CD4-positive, CD25-positive, alpha-beta regulatory T cell (primary cell): ENCODE measurements at regions not wholly inside any gene's neighbourhood (a gene's known extent, or its start where the extent isn't known, plus 50 kb on each side); places are given as distances from the start of the nearest gene placed in this dataset.

ENCODE experiments used
- ATAC-seq, 2 donors: fragments of 150-1000 bp; cut with Tn5 transposase; one replicate each; pipeline ENCODE4 v1.10.0; 2021; ENCODE audit warnings: low read depth in 2 of 2, moderate number of reproducible peaks in 2 of 2, moderate library complexity in 1 of 2
- DNase-seq, 3 donors: peaks; one replicate each; pipeline versions ENCODE4 v3.0.0 to v3.0.0-alpha.2; 2012 to 2022; ENCODE audit warnings: mixed read lengths in 1 of 3
- H3K27ac ChIP-seq: one replicate; pipeline ENCODE4 v1.7.0; 2013; ENCODE audit warnings: mild to moderate bottlenecking, low read length; ENCODE audit not compliant: insufficient read depth, poor library complexity, severe bottlenecking
- H3K27me3 ChIP-seq: one replicate; pipeline ENCODE4 v1.7.0; 2013; ENCODE audit warnings: low read length; ENCODE audit not compliant: control insufficient read depth, insufficient read depth
- H3K36me3 ChIP-seq: one replicate; pipeline ENCODE4 v1.7.0; 2013; ENCODE audit warnings: mild to moderate bottlenecking, low read length, moderate library complexity; ENCODE audit not compliant: control insufficient read depth, insufficient read depth
- H3K4me1 ChIP-seq: 2 replicates; pipeline ENCODE4 v1.7.0; 2013; ENCODE audit warnings: mild to moderate bottlenecking, low read length; ENCODE audit not compliant: insufficient read depth, control insufficient read depth, poor library complexity, severe bottlenecking
- H3K4me3 ChIP-seq: one replicate; pipeline ENCODE4 v1.7.0; 2013; ENCODE audit warnings: low read depth, mild to moderate bottlenecking, low read length, moderate library complexity
- H3K9me3 ChIP-seq, 2 experiments: 1 replicate in 1 of 2; 2 replicates in 1 of 2; pipeline ENCODE4 v1.7.0; 2013; ENCODE audit warnings: low read length in 2 of 2, mild to moderate bottlenecking in 1 of 2, moderate library complexity in 1 of 2; ENCODE audit not compliant: control insufficient read depth in 2 of 2
- H3K27ac Mint-ChIP-seq, 3 donors: one replicate each; pipeline ENCODE4 v1.8.0; 2020 to 2022; ENCODE audit warnings: mild to moderate bottlenecking in 3 of 3, mixed read lengths in 3 of 3, moderate library complexity in 2 of 3
- H3K27me3 Mint-ChIP-seq: one replicate; pipeline ENCODE4 v1.8.0; 2022; ENCODE audit warnings: mild to moderate bottlenecking, mixed read lengths
- H3K36me3 Mint-ChIP-seq: one replicate; pipeline ENCODE4 v1.8.0; 2020; ENCODE audit warnings: mixed read lengths
- H3K4me1 Mint-ChIP-seq, 4 donors: one replicate each; pipeline ENCODE4 v1.8.0; 2020 to 2022; ENCODE audit warnings: mixed read lengths in 4 of 4, mild to moderate bottlenecking in 1 of 4
- H3K4me3 Mint-ChIP-seq, 4 donors: one replicate each; pipeline ENCODE4 v1.8.0; 2020 to 2022; ENCODE audit warnings: mild to moderate bottlenecking in 4 of 4, mixed read lengths in 4 of 4, moderate library complexity in 3 of 4
- H3K9me3 Mint-ChIP-seq, 7 donors: one replicate each; pipeline ENCODE4 v1.8.0; 2020 to 2022; ENCODE audit warnings: mixed read lengths in 7 of 7, mild to moderate bottlenecking in 3 of 7, moderate library complexity in 2 of 7

DNA sequence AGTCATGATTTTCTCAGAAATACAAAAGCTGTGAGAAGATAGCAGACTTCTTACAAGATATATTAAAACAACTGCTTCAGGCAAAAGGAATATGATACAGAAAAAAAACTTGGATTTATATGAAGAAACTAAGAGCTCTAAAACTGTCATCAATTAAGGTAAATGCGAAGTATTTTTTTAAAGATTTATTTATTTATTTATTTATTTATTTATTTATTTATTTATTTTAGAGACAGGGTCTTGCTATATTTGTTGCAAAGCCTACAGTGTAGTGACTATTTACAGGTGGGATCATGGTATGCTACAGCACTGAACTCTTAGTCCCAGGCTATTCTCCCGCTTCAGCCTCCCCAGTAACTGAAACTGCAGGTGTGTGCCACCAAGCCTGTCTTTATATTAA is 274.3 kb upstream of the BCHE start:
- Mint-ChIP-seq H3K27ac (no peak overlapping the region), H3K4me1 (no peaks in the 10 kb centered on the region), H3K27me3 (no peaks in the 10 kb centered on the region), H3K4me3 (no peak overlapping the region), H3K9me3 (peaks cover 0 to 21% (median 5%) of the 10 kb centered on the region in 7 donors), H3K36me3 (no peaks in the 10 kb centered on the region)
- no peak for ATAC-seq
- no peaks in the 10 kb centered on the region for H3K4me1 ChIP-seq
- no peak overlapping the region for H3K4me3 ChIP-seq
- H3K27me3 ChIP-seq = no peaks in the 10 kb centered on the region
- no peaks in the 10 kb centered on the region for H3K36me3 ChIP-seq
- H3K9me3 ChIP-seq = peaks cover 0 to 3% of the 10 kb centered on the region in 2 experiments
- no peak overlapping the region for H3K27ac ChIP-seq
- no peak for DNase-seq

DNA sequence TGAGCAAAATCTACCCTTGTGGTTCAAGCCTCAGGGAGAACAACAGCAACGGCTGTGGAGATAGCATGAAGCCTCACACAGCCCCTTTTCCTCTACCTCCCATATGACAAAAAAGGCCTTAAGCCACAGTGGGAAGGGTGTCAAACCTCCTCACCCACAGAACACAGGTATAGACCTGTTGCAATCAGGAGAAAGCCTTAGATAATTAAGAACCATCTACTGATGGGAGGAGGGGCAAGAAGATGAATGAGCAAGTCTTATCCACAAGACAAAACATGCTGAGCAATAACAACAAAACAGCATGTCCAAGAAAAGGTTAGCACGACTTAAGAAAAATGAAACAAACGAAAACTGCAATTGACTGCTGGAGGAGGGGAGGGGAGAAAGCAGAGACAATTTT is 272.9 kb upstream of the BCHE start:
- H3K27ac Mint-ChIP-seq = no peak overlapping the region
- H3K27ac ChIP-seq = no peak overlapping the region
- no peaks in the 10 kb centered on the region for H3K27me3 ChIP-seq
- no peaks in the 10 kb centered on the region for H3K4me1 ChIP-seq
- ATAC-seq (no peak), DNase-seq (no peak)
- H3K9me3 Mint-ChIP-seq = peaks cover 0 to 21% (median 5%) of the 10 kb centered on the region in 7 donors
- H3K4me3 ChIP-seq = no peak overlapping the region
- no peaks in the 10 kb centered on the region for H3K36me3 Mint-ChIP-seq
- H3K4me3 Mint-ChIP-seq = no peak overlapping the region
- H3K9me3 ChIP-seq = peaks cover 0 to 3% of the 10 kb centered on the region in 2 experiments
- H3K36me3 ChIP-seq = no peaks in the 10 kb centered on the region
- no peaks in the 10 kb centered on the region for H3K4me1 Mint-ChIP-seq
- no peaks in the 10 kb centered on the region for H3K27me3 Mint-ChIP-seq

DNA sequence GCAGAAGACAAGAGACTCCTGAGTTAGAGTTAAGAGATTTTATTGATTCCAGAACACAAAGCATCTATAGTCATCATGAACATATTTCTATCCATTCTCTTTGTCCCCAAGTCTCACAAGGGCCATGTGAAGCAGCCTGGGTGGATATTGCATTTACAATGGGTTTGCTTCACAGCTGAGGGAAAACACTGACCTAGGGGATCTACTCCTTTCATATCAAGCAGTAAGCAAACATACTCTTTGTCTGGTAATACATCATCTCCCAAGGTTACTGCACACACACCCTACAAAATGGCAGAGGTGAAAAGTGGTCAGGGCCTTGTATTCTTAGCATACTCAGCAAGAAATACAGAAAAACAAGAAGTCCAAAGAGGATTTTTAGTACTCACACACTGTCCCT is 267.7 kb upstream of the BCHE start:
- no peaks in the 10 kb centered on the region for H3K36me3 Mint-ChIP-seq
- Histone ChIP-seq H3K27ac (no peak overlapping the region), H3K36me3 (no peaks in the 10 kb centered on the region), H3K27me3 (no peaks in the 10 kb centered on the region), H3K4me3 (no peak overlapping the region), H3K4me1 (no peaks in the 10 kb centered on the region), H3K9me3 (peaks cover 0 to under 1% of the 10 kb centered on the region in 2 experiments)
- no peak for DNase-seq
- peaks cover 0 to 19% (median 3%) of the 10 kb centered on the region in 7 donors for H3K9me3 Mint-ChIP-seq
- no peak overlapping the region for H3K4me3 Mint-ChIP-seq
- no peak for ATAC-seq
- no peaks in the 10 kb centered on the region for H3K27me3 Mint-ChIP-seq
- no peaks in the 10 kb centered on the region for H3K4me1 Mint-ChIP-seq
- no peak overlapping the region for H3K27ac Mint-ChIP-seq

DNA sequence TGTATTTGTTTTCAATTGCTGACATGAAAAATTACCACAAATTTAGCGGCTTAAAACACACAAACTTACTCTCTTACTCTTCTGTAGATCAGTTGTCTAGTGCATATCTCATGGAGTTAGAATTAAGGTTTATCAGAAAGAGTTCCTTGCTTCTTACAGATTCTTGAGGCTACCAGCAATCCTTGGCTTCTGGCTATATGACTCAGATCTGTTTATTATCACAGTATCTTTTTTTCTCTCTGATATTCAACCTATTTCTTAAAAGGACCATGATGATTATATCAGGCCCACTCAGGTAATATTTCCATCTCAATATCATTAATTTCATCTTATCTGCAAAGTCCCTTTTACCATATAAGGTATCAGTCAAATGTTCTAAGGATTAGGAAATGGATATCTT is 263.5 kb upstream of the BCHE start:
- Mint-ChIP-seq H3K36me3 (no peaks in the 10 kb centered on the region), H3K27me3 (no peaks in the 10 kb centered on the region), H3K4me3 (no peak overlapping the region), H3K27ac (no peak overlapping the region), H3K4me1 (no peaks in the 10 kb centered on the region), H3K9me3 (peaks cover 0 to 24% (median 4%) of the 10 kb centered on the region in 7 donors)
- Histone ChIP-seq H3K27ac (no peak overlapping the region), H3K4me3 (no peak overlapping the region), H3K4me1 (no peaks in the 10 kb centered on the region), H3K9me3 (no peaks in the 10 kb centered on the region), H3K27me3 (no peaks in the 10 kb centered on the region), H3K36me3 (no peaks in the 10 kb centered on the region)
- DNase-seq = no peak
- ATAC-seq = no peak

DNA sequence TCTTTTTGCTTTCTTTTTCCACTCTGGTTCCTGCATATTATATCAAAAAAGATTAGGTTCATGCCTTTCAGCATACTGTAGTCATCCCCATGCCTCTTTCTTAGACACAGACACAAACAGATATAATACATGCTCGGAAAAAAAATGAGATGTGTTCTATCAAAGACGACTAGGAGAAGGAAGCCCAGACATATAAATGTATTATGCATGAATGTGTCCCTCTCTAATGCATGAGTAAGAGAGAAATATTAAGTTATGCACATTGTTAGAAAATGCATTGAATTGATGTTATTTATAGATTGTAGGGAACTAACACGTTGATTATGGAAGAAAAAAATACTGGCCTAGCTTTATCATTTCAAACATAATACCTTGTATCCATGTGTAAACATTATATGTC is 252.4 kb upstream of the BCHE start:
- Histone ChIP-seq H3K27ac (no peak overlapping the region), H3K4me1 (no peaks in the 10 kb centered on the region), H3K27me3 (no peaks in the 10 kb centered on the region), H3K9me3 (peaks cover 0 to 4% of the 10 kb centered on the region in 2 experiments), H3K4me3 (no peak overlapping the region), H3K36me3 (no peaks in the 10 kb centered on the region)
- Mint-ChIP-seq H3K4me1 (no peaks in the 10 kb centered on the region), H3K27me3 (no peaks in the 10 kb centered on the region), H3K27ac (no peak overlapping the region), H3K9me3 (peaks cover 0 to 10% (median 4%) of the 10 kb centered on the region in 7 donors), H3K4me3 (no peak overlapping the region), H3K36me3 (no peaks in the 10 kb centered on the region)
- ATAC-seq = no peak
- DNase-seq = no peak

DNA sequence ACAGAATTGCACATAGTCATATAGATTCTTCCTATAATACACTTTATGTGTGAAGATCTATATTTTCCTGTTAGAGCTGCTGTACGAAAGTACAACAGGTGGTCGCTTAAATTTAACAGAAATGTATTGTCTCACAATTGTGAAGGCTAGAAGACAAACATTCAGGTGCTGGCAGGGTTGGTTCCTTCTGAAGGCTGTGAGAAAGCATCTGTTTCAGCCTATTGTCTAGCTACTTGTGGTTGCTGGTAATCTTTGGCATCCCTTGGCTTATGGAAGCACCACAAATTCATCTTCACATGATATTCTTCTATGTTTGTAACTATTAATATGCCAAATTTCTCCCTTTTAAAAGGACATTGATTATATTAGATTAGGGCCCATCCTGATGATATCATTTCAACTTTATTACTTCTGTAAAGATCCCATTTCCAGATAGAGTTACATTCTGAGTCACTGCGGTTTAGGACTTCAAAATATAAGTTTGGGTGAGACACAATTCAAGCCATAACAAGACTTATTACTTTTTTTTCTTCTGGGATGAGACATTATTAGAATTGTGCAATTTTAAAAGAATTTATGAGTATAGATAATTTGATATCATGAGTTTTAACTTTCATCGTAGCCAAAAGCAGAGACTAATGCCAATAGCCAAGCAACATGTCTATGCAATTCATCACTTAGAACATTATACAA is 248.1 kb upstream of the BCHE start:
- no peak overlapping the region for H3K27ac Mint-ChIP-seq
- no peak for DNase-seq
- no peaks in the 10 kb centered on the region for H3K4me1 Mint-ChIP-seq
- no peaks in the 10 kb centered on the region for H3K36me3 ChIP-seq
- no peaks in the 10 kb centered on the region for H3K27me3 ChIP-seq
- no peaks in the 10 kb centered on the region for H3K4me1 ChIP-seq
- no peak overlapping the region for H3K4me3 ChIP-seq
- H3K27me3 Mint-ChIP-seq = no peaks in the 10 kb centered on the region
- H3K9me3 ChIP-seq = peaks cover 0 to 4% of the 10 kb centered on the region in 2 experiments
- no peak for ATAC-seq
- no peaks in the 10 kb centered on the region for H3K36me3 Mint-ChIP-seq
- H3K27ac ChIP-seq = no peak overlapping the region
- peak overlapping the region in 1 of 4 donors; percentile 21 for H3K4me3 Mint-ChIP-seq
- peaks cover 0 to 10% (median 3%) of the 10 kb centered on the region in 7 donors for H3K9me3 Mint-ChIP-seq

DNA sequence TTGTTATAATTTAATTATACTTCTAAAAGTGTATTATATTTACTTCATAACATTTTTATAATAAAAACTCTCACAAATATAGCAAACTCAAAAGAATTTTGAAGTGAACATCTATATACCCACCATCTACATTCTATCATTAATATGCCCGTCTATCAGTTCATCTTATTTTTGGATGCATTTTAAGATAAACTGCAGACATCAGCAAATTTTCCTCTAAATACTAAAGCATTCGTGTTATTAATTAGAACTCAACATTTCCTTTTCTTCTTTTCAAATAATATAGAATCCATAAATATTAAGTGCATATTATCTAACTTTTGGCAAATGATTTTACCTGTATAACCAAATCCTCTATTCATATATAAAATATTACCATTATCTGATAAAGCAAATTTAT is 242.9 kb upstream of the BCHE start:
- Histone ChIP-seq H3K4me1 (no peaks in the 10 kb centered on the region), H3K9me3 (no peaks in the 10 kb centered on the region), H3K27ac (no peak overlapping the region), H3K36me3 (no peaks in the 10 kb centered on the region), H3K4me3 (no peak overlapping the region), H3K27me3 (no peaks in the 10 kb centered on the region)
- H3K9me3 Mint-ChIP-seq = peaks cover 0 to 10% (median 4%) of the 10 kb centered on the region in 7 donors
- DNase-seq = no peak
- no peaks in the 10 kb centered on the region for H3K27me3 Mint-ChIP-seq
- no peak for ATAC-seq
- no peak overlapping the region for H3K4me3 Mint-ChIP-seq
- H3K36me3 Mint-ChIP-seq = no peaks in the 10 kb centered on the region
- no peak overlapping the region for H3K27ac Mint-ChIP-seq
- H3K4me1 Mint-ChIP-seq = no peaks in the 10 kb centered on the region

DNA sequence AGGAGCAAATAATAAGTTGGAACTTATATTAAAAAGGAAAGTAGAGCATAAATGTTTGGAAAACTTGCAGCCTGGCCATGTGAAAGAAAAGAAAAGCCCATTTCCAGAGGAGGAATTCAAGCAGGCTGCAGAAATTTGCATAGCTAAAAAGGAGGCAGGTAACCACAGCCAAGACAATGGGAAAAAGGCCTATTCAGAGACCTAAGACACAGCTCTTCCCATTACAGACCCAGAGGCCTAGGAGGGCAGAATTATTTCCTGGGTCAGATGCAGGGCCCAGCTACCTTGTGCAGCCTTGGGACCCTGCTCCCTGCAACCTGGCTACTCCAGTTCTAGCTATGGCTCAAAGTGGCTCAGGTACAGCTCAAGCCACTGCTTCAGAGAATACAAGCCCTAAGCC is 234.6 kb upstream of the BCHE start:
- Histone ChIP-seq H3K9me3 (peaks cover 0 to 1% of the 10 kb centered on the region in 2 experiments), H3K27me3 (no peaks in the 10 kb centered on the region), H3K4me1 (no peaks in the 10 kb centered on the region), H3K4me3 (no peak overlapping the region), H3K36me3 (no peaks in the 10 kb centered on the region), H3K27ac (no peak overlapping the region)
- H3K9me3 Mint-ChIP-seq = peaks cover 6 to 13% (median 11%) of the 10 kb centered on the region in 7 donors
- ATAC-seq (no peak), DNase-seq (no peak)
- H3K36me3 Mint-ChIP-seq = no peaks in the 10 kb centered on the region
- H3K4me3 Mint-ChIP-seq = no peak overlapping the region
- no peaks in the 10 kb centered on the region for H3K27me3 Mint-ChIP-seq
- no peak overlapping the region for H3K27ac Mint-ChIP-seq
- no peaks in the 10 kb centered on the region for H3K4me1 Mint-ChIP-seq
